ENCODE measurements at regions not wholly inside any gene's neighbourhood (a gene's known extent, or its start where the extent isn't known, plus 50 kb on each side); places are given as distances from the start of the nearest gene placed in this dataset.

DNA sequence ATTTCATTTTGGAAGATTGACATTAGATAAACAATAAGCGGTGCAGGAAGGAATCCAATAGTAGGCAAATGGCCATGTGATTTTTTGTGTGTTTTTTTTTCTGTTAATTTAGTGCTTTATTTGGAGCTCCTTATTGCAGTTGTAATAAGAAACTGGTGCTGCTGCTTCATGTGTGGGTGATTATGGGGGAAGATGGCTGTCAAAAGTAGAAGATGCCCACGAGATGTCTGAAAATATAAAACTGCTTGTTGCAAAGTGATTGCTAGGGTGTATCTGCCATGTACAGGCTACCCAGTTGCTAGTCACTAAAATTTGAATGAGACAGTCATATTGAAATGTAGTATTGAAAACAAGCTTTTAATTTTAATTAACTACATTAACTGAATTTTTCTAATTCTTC is 216.7 kb upstream of the FTMT start:
- no peaks in the 10 kb centered on the region for H3K27me3 ChIP-seq (ENCODE audit: control insufficient read depth, low read length)
- no peaks in the 10 kb centered on the region for H3F3A ChIP-seq (ENCODE audit: control insufficient read depth, insufficient read depth)
- no peaks in the 10 kb centered on the region for H3K9me2 ChIP-seq (replicated peaks; ENCODE audit: control insufficient read depth, low read length)
- no peak for TF ChIP-seq EZH2phosphoT487 (IDR thresholded peaks at IDR 0.05; ENCODE audit: borderline replicate concordance, low read length)
- TF ChIP-seq, protein P1, sequence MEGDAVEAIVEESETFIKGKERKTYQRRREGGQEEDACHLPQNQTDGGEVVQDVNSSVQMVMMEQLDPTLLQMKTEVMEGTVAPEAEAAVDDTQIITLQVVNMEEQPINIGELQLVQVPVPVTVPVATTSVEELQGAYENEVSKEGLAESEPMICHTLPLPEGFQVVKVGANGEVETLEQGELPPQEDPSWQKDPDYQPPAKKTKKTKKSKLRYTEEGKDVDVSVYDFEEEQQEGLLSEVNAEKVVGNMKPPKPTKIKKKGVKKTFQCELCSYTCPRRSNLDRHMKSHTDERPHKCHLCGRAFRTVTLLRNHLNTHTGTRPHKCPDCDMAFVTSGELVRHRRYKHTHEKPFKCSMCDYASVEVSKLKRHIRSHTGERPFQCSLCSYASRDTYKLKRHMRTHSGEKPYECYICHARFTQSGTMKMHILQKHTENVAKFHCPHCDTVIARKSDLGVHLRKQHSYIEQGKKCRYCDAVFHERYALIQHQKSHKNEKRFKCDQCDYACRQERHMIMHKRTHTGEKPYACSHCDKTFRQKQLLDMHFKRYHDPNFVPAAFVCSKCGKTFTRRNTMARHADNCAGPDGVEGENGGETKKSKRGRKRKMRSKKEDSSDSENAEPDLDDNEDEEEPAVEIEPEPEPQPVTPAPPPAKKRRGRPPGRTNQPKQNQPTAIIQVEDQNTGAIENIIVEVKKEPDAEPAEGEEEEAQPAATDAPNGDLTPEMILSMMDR (IDR thresholded peaks at IDR 0.05; ENCODE audit: low read depth, low read length, poor library complexity, severe bottlenecking): no peak
- H3K27ac ChIP-seq (ENCODE audit: low read depth, low read length): no peak overlapping the region
- H4K20me1 ChIP-seq (ENCODE audit: control insufficient read depth, insufficient read depth, low read depth, low read length): no peaks in the 10 kb centered on the region
- no peaks in the 10 kb centered on the region for H3K4me1 ChIP-seq (ENCODE audit: control insufficient read depth, low read length)
- H3K36me3 ChIP-seq (ENCODE audit: control insufficient read depth, low read length): no peaks in the 10 kb centered on the region
- H3K79me2 ChIP-seq (ENCODE audit: control insufficient read depth, low read length): no peaks in the 10 kb centered on the region
- no peak overlapping the region for H3K4me2 ChIP-seq (ENCODE audit: low read length)
- H3K4me3 ChIP-seq (ENCODE audit: low read length): no peak overlapping the region
- H3K9me3 ChIP-seq (ENCODE audit: control insufficient read depth, insufficient read depth, low read length): no peaks in the 10 kb centered on the region

DNA sequence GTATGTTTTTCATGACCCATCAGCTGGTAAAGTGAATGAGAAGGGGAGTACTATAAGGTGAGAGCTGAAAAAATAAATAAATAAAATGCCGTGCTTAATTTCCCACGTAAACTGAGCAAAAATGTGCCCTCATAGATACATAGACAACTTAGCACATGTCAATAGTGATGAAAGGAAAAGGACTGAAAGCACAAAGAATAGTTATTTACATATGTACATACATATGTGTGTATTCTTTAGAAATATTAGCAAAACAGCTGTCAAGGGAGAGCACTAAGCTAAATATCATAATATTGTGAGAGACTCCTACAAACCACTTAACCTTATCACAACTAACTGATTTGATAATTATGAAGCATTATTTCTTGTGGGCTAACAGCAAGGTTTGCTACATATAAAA is 213.6 kb upstream of the FTMT start:
- Histone ChIP-seq H3K4me3 (ENCODE audit: low read length) (no peak overlapping the region), H3K4me2 (ENCODE audit: low read length) (no peak overlapping the region), H3K27ac (ENCODE audit: low read depth, low read length) (no peak overlapping the region), H4K20me1 (ENCODE audit: control insufficient read depth, insufficient read depth, low read depth, low read length) (no peaks in the 10 kb centered on the region), H3K9me2 (replicated peaks; ENCODE audit: control insufficient read depth, low read length) (no peaks in the 10 kb centered on the region), H3K9me3 (ENCODE audit: control insufficient read depth, insufficient read depth, low read length) (no peaks in the 10 kb centered on the region), H3K4me1 (ENCODE audit: control insufficient read depth, low read length) (no peaks in the 10 kb centered on the region), H3K36me3 (ENCODE audit: control insufficient read depth, low read length) (no peaks in the 10 kb centered on the region), H3F3A (ENCODE audit: control insufficient read depth, insufficient read depth) (no peaks in the 10 kb centered on the region), H3K79me2 (ENCODE audit: control insufficient read depth, low read length) (no peaks in the 10 kb centered on the region), H3K27me3 (ENCODE audit: control insufficient read depth, low read length) (no peaks in the 10 kb centered on the region)
- TF ChIP-seq, protein P1 (IDR thresholded peaks at IDR 0.05; ENCODE audit: low read depth, low read length, poor library complexity, severe bottlenecking): no peak
- no peak for TF ChIP-seq EZH2phosphoT487 (IDR thresholded peaks at IDR 0.05; ENCODE audit: borderline replicate concordance, low read length)

DNA sequence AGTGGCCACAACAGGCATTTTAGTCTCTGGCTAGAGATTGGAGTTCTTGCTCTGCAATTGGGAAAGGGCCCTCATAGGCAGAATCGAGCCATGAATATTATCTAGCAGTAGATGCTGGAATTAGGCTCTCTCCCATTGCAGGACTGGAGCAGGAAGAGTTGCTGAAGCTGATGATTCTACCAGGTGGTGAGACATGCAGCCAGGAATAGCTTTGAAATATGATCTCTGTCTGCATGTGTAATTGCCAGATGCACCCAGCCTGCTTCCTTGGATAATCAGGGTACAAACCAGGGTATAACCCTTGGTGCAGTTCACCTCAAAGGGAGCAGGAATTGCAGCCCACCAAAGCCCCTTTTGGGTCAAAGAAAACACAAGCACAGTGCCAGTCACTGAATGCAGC is 211.4 kb upstream of the FTMT start:
- Histone ChIP-seq H3K9me3 (ENCODE audit: control insufficient read depth, insufficient read depth, low read length) (no peaks in the 10 kb centered on the region), H3F3A (ENCODE audit: control insufficient read depth, insufficient read depth) (no peaks in the 10 kb centered on the region), H3K4me2 (ENCODE audit: low read length) (no peak overlapping the region), H3K27ac (ENCODE audit: low read depth, low read length) (no peak overlapping the region), H3K9me2 (replicated peaks; ENCODE audit: control insufficient read depth, low read length) (no peaks in the 10 kb centered on the region), H3K79me2 (ENCODE audit: control insufficient read depth, low read length) (no peaks in the 10 kb centered on the region), H3K27me3 (ENCODE audit: control insufficient read depth, low read length) (no peaks in the 10 kb centered on the region), H3K36me3 (ENCODE audit: control insufficient read depth, low read length) (no peaks in the 10 kb centered on the region), H4K20me1 (ENCODE audit: control insufficient read depth, insufficient read depth, low read depth, low read length) (no peaks in the 10 kb centered on the region), H3K4me3 (ENCODE audit: low read length) (no peak overlapping the region), H3K4me1 (ENCODE audit: control insufficient read depth, low read length) (no peaks in the 10 kb centered on the region)
- TF ChIP-seq, protein P1 (IDR thresholded peaks at IDR 0.05; ENCODE audit: low read depth, low read length, poor library complexity, severe bottlenecking): no peak
- TF ChIP-seq EZH2phosphoT487 (IDR thresholded peaks at IDR 0.05; ENCODE audit: borderline replicate concordance, low read length): no peak

DNA sequence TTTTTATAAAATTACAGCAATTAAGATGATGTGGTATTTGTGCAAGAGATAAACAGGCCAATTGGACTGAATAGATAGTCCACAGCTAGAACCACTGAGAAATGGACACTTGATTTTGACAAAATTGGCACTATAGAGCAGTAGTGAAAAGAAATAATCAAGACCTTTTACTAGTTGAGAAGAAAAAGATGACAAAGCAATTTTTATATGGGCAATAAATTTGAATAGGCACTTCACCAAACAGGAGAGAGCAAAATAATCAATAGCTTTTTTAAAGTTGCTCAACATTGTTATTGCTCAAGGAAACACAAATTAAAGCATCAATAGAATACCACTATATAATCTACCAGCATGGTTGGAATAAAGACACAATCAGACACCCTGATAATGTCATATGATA is 193.5 kb upstream of the FTMT start:
- Histone ChIP-seq H3F3A (ENCODE audit: control insufficient read depth, insufficient read depth) (no peaks in the 10 kb centered on the region), H4K20me1 (ENCODE audit: control insufficient read depth, insufficient read depth, low read depth, low read length) (no peaks in the 10 kb centered on the region), H3K9me3 (ENCODE audit: control insufficient read depth, insufficient read depth, low read length) (no peaks in the 10 kb centered on the region), H3K4me2 (ENCODE audit: low read length) (no peak overlapping the region), H3K27me3 (ENCODE audit: control insufficient read depth, low read length) (no peaks in the 10 kb centered on the region), H3K4me3 (ENCODE audit: low read length) (no peak overlapping the region), H3K4me1 (ENCODE audit: control insufficient read depth, low read length) (no peaks in the 10 kb centered on the region), H3K36me3 (ENCODE audit: control insufficient read depth, low read length) (no peaks in the 10 kb centered on the region), H3K79me2 (ENCODE audit: control insufficient read depth, low read length) (no peaks in the 10 kb centered on the region), H3K27ac (ENCODE audit: low read depth, low read length) (no peak overlapping the region), H3K9me2 (replicated peaks; ENCODE audit: control insufficient read depth, low read length) (no peaks in the 10 kb centered on the region)
- TF ChIP-seq EZH2phosphoT487 (IDR thresholded peaks at IDR 0.05; ENCODE audit: borderline replicate concordance, low read length): no peak
- TF ChIP-seq, protein P1 (IDR thresholded peaks at IDR 0.05; ENCODE audit: low read depth, low read length, poor library complexity, severe bottlenecking): no peak
